Activated naive CD8-positive, alpha-beta T cell treated with anti-CD3 and anti-CD28 coated beads, Interleukin-2, amount 50 U/mL, for 24 hours (primary cell): ENCODE measurements at regions not wholly inside any gene's neighbourhood (a gene's known extent, or its start where the extent isn't known, plus 50 kb on each side); places are given as distances from the start of the nearest gene placed in this dataset.

Experiments
- ATAC-seq: fragments of 150-1000 bp; cut with Tn5 transposase; one replicate; pipeline ENCODE4 v1.10.0; 2021
- DNase-seq: peaks from one replicate; pipeline ENCODE4 v3.0.0; 2021
- H3K27ac Mint-ChIP-seq: one replicate; pipeline ENCODE4 v1.8.0; 2021; ENCODE audit warnings: mild to moderate bottlenecking, mixed read lengths
- H3K27me3 Mint-ChIP-seq: one replicate; pipeline ENCODE4 v1.8.0; 2021; ENCODE audit warnings: mixed read lengths
- H3K36me3 Mint-ChIP-seq: one replicate; pipeline ENCODE4 v1.8.0; 2021; ENCODE audit warnings: low read depth, mixed read lengths
- H3K4me1 Mint-ChIP-seq: one replicate; pipeline ENCODE4 v1.8.0; 2021; ENCODE audit warnings: mixed read lengths
- H3K4me3 Mint-ChIP-seq: one replicate; pipeline ENCODE4 v1.8.0; 2021; ENCODE audit warnings: mild to moderate bottlenecking, moderate library complexity, mixed read lengths
- H3K9me3 Mint-ChIP-seq: one replicate; pipeline ENCODE4 v1.8.0; 2021; ENCODE audit warnings: mixed read lengths

- ATAC-seq (no peak), DNase-seq (no peak)
- H3K9me3 Mint-ChIP-seq, result no peaks in the 10 kb centered on the region
- H3K4me3 Mint-ChIP-seq, result no peak overlapping the region
- peaks cover 4% of the 10 kb centered on the region for H3K27me3 Mint-ChIP-seq
- peaks cover 6% of the 10 kb centered on the region for H3K4me1 Mint-ChIP-seq
- H3K27ac Mint-ChIP-seq, result no peak overlapping the region
- H3K36me3 Mint-ChIP-seq, result no peaks in the 10 kb centered on the region
Observed at GRCh38 chr21:15224346-15225086, 159.7 kb upstream of the NRIP1 start.

GRCh38 chr21:15227919-15228318, 163.1 kb upstream of the NRIP1 start:
- Mint-ChIP-seq H3K9me3 (no peaks in the 10 kb centered on the region), H3K4me1 (no peaks in the 10 kb centered on the region), H3K4me3 (no peak overlapping the region), H3K27ac (no peak overlapping the region), H3K27me3 (peaks cover 4% of the 10 kb centered on the region), H3K36me3 (no peaks in the 10 kb centered on the region)
- no peak for ATAC-seq
- no peak for DNase-seq

- ATAC-seq (no peak), DNase-seq (no peak)
- no peaks in the 10 kb centered on the region for H3K9me3 Mint-ChIP-seq
- H3K27ac Mint-ChIP-seq, result no peak overlapping the region
- no peaks in the 10 kb centered on the region for H3K4me1 Mint-ChIP-seq
- no peaks in the 10 kb centered on the region for H3K36me3 Mint-ChIP-seq
- no peaks in the 10 kb centered on the region for H3K27me3 Mint-ChIP-seq
- H3K4me3 Mint-ChIP-seq, result no peak overlapping the region
Observed at GRCh38 chr21:15229390-15229789, 164.6 kb upstream of the NRIP1 start.

GRCh38 chr21:15233611-15234010, 168.8 kb upstream of the NRIP1 start:
- Mint-ChIP-seq H3K4me1 (no peaks in the 10 kb centered on the region), H3K27ac (no peak overlapping the region), H3K27me3 (no peaks in the 10 kb centered on the region), H3K4me3 (no peak overlapping the region), H3K36me3 (no peaks in the 10 kb centered on the region), H3K9me3 (no peaks in the 10 kb centered on the region)
- DNase-seq (no peak), ATAC-seq (no peak)

- no peaks in the 10 kb centered on the region for H3K4me1 Mint-ChIP-seq
- ATAC-seq, result no peak
- no peaks in the 10 kb centered on the region for H3K36me3 Mint-ChIP-seq
- DNase-seq, result no peak
- no peaks in the 10 kb centered on the region for H3K27me3 Mint-ChIP-seq
- no peak overlapping the region for H3K27ac Mint-ChIP-seq
- H3K9me3 Mint-ChIP-seq, result no peaks in the 10 kb centered on the region
- no peak overlapping the region for H3K4me3 Mint-ChIP-seq
Observed at GRCh38 chr21:15236111-15236510, 171.3 kb upstream of the NRIP1 start.

- ATAC-seq, result no peak
- Mint-ChIP-seq H3K4me3 (no peak overlapping the region), H3K36me3 (peaks cover 1% of the 10 kb centered on the region)
Observed at GRCh38 chr21:15240848-15241247, 176.0 kb upstream of the NRIP1 start.

DNA sequence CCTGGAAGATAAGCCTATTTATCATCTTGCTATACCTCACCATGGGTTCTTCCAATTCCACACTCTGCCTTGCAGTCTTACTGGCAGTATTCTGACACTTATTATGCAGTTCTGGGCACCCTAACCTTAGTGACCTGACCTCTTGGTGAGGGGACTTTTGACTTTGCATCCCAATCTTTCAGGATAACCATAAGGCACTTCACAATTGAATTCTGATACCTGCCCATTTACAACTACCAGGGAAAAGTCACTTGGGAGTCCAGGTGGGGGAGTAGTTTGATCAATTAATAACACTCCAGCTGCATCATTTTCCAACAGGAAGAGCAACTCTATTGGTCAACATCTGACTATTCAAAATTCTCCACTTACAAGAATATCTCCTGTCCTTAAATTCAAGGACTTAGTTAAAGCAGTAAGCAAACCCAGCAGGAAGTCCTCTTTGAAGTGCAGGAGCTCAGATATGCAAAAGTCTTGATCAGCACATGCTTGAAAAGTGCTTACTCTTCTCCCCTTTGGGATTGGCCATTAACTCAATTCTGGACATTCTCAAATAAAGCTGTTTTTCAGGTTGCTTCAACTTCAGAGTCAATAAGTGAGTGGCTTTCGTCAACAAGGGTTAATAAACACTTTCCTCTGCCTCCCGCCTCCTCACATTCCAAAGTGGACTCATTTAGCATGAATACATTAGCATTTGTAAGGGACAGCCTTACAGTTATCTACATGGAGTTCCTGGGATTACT, 177.4 kb upstream of the NRIP1 start:
- Mint-ChIP-seq H3K9me3 (no peaks in the 10 kb centered on the region), H3K4me3 (no peak overlapping the region), H3K36me3 (peaks cover 1% of the 10 kb centered on the region), H3K27me3 (no peaks in the 10 kb centered on the region), H3K4me1 (no peaks in the 10 kb centered on the region), H3K27ac (no peak overlapping the region)
- ATAC-seq, result no peak
- DNase-seq, result no peak

More at GRCh38 chr21:15240848-15241247, 176.0 kb upstream of the NRIP1 start:
- no peaks in the 10 kb centered on the region for H3K27me3 Mint-ChIP-seq
- DNase-seq, result no peak
- H3K27ac Mint-ChIP-seq, result no peak overlapping the region
- no peaks in the 10 kb centered on the region for H3K4me1 Mint-ChIP-seq
- H3K9me3 Mint-ChIP-seq, result no peaks in the 10 kb centered on the region

- ATAC-seq (no peak), DNase-seq (no peak)
- Mint-ChIP-seq H3K36me3 (peaks cover 1% of the 10 kb centered on the region), H3K9me3 (no peaks in the 10 kb centered on the region), H3K4me3 (no peak overlapping the region), H3K27me3 (no peaks in the 10 kb centered on the region), H3K4me1 (no peaks in the 10 kb centered on the region), H3K27ac (no peak overlapping the region)
Observed at GRCh38 chr21:15242906-15243305, 178.1 kb upstream of the NRIP1 start.

- Mint-ChIP-seq H3K27me3 (no peaks in the 10 kb centered on the region), H3K4me3 (no peak overlapping the region), H3K9me3 (no peaks in the 10 kb centered on the region), H3K4me1 (no peaks in the 10 kb centered on the region), H3K27ac (no peak overlapping the region), H3K36me3 (peaks cover 1% of the 10 kb centered on the region)
- no peak for ATAC-seq
- no peak for DNase-seq
Observed at GRCh38 chr21:15243406-15243805, 178.6 kb upstream of the NRIP1 start.

- peaks cover 1% of the 10 kb centered on the region for H3K36me3 Mint-ChIP-seq
- no peak for DNase-seq
- H3K4me3 Mint-ChIP-seq, result no peak overlapping the region
- H3K27me3 Mint-ChIP-seq, result peaks cover 6% of the 10 kb centered on the region
- no peak for ATAC-seq
- H3K27ac Mint-ChIP-seq, result no peak overlapping the region
- H3K4me1 Mint-ChIP-seq, result no peaks in the 10 kb centered on the region
- no peaks in the 10 kb centered on the region for H3K9me3 Mint-ChIP-seq
Observed at GRCh38 chr21:15247613-15248012, 182.8 kb upstream of the NRIP1 start.

GRCh38 chr21:15249285-15249993, 184.6 kb upstream of the NRIP1 start:
- Mint-ChIP-seq H3K27ac (no peak overlapping the region), H3K36me3 (no peaks in the 10 kb centered on the region)
- DNase-seq, result no peak

GRCh38 chr21:15250384-15250783, 185.6 kb upstream of the NRIP1 start:
- Mint-ChIP-seq H3K9me3 (no peaks in the 10 kb centered on the region), H3K27me3 (peaks cover 6% of the 10 kb centered on the region), H3K4me3 (no peak overlapping the region), H3K4me1 (no peaks in the 10 kb centered on the region), H3K36me3 (no peaks in the 10 kb centered on the region), H3K27ac (no peak overlapping the region)
- DNase-seq (no peak), ATAC-seq (no peak)

More at GRCh38 chr21:15249285-15249993, 184.6 kb upstream of the NRIP1 start:
- H3K27me3 Mint-ChIP-seq, result peaks cover 6% of the 10 kb centered on the region
- no peak overlapping the region for H3K4me3 Mint-ChIP-seq
- ATAC-seq, result no peak
- no peaks in the 10 kb centered on the region for H3K4me1 Mint-ChIP-seq
- H3K9me3 Mint-ChIP-seq, result no peaks in the 10 kb centered on the region

- Mint-ChIP-seq H3K36me3 (no peaks in the 10 kb centered on the region), H3K27ac (no peak overlapping the region), H3K9me3 (no peaks in the 10 kb centered on the region), H3K27me3 (peaks cover 6% of the 10 kb centered on the region), H3K4me3 (no peak overlapping the region), H3K4me1 (no peaks in the 10 kb centered on the region)
- no peak for DNase-seq
- no peak for ATAC-seq
Observed at GRCh38 chr21:15252431-15252830, 187.6 kb upstream of the NRIP1 start.

GRCh38 chr21:15254111-15254510, 189.3 kb upstream of the NRIP1 start:
- H3K9me3 Mint-ChIP-seq, result no peaks in the 10 kb centered on the region
- H3K27ac Mint-ChIP-seq, result no peak overlapping the region
- H3K36me3 Mint-ChIP-seq, result no peaks in the 10 kb centered on the region
- ATAC-seq, result no peak
- H3K4me1 Mint-ChIP-seq, result no peaks in the 10 kb centered on the region
- peaks cover 5% of the 10 kb centered on the region for H3K27me3 Mint-ChIP-seq
- DNase-seq, result no peak
- no peak overlapping the region for H3K4me3 Mint-ChIP-seq

DNA sequence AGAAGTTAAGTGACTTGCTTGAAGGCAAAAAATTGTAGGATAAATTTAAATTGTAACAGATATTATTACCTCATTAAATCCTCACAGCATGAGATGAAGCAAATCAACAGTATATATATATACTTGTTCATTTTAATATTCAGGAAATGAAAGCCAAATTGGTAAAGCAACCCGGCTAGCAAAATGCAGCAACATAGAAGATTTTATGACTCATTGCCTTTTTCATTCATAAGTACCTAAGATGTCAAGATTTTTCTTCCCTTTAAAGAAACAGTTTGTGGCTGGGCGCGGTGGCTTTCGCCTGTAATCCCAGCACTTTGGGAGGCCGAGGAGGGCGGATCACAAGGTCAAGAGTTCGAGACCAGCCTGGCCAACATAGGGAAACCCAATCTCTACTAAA, 190.5 kb upstream of the NRIP1 start:
- DNase-seq (no peak), ATAC-seq (no peak)
- Mint-ChIP-seq H3K36me3 (no peaks in the 10 kb centered on the region), H3K4me3 (no peak overlapping the region), H3K9me3 (no peaks in the 10 kb centered on the region), H3K27ac (no peak overlapping the region), H3K27me3 (peaks cover 5% of the 10 kb centered on the region), H3K4me1 (no peaks in the 10 kb centered on the region)
